C4-2B (cell line): ENCODE measurements at regions not wholly inside any gene's neighbourhood (a gene's known extent, or its start where the extent isn't known, plus 50 kb on each side); places are given as distances from the start of the nearest gene placed in this dataset.

ENCODE experiments used
- CTCF ChIP-seq: fragments of 450-650 bp; conservative IDR thresholded peaks from 2 replicates; pipeline ENCODE4 v1.5.1; 2017; ENCODE audit warnings: mild to moderate bottlenecking
- ZFX ChIP-seq: fragments of 450-650 bp; IDR thresholded peaks from 2 replicates; pipeline ENCODE4 v1.6.1; 2017

DNA sequence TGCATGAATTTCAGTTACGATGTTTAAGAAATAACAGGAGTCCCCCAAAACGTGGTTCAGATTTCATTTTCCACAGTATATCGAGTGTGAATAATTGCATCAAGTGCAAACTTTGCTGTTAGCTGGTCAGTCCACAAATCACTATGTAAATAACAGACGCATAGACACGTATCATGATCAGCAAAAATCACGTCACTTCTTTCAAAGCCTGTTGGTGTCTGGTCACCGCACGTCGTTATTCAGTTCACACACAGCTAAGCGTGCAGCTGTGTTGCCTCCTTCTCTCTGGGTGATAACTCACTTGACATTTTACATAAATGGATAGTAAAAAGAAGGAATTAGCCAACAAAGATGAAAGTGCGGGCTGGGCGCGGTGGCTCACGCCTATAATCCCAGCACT is 126.8 kb upstream of the MED13L start:
- TF ChIP-seq CTCF (no peak), ZFX (no peak)
